ENCODE measurements at regions not wholly inside any gene's neighbourhood (a gene's known extent, or its start where the extent isn't known, plus 50 kb on each side); places are given as distances from the start of the nearest gene placed in this dataset.

- no peaks in the 10 kb centered on the region for H3K9me3 ChIP-seq
- in situ Hi-C loops (cut with MboI; ENCODE audit: low sequenced_read_pairs) = no loop called here
- H3K27me3 ChIP-seq (ENCODE audit: low read depth) = no peaks in the 10 kb centered on the region
- no peaks in the 10 kb centered on the region for H3K36me3 ChIP-seq (replicated peaks)
- no peak overlapping the region for H3K4me3 ChIP-seq
- no peaks in the 10 kb centered on the region for H3K4me1 ChIP-seq
- DNase-seq (ENCODE audit: low spot score in 2 of 2) = no peak
Observed at GRCh38 chr20:24063100-24063499, 74.5 kb upstream of the GGTLC1 start.

- Histone ChIP-seq H3K4me3 (no peak overlapping the region), H3K36me3 (replicated peaks) (no peaks in the 10 kb centered on the region), H3K27me3 (ENCODE audit: low read depth) (no peaks in the 10 kb centered on the region), H3K9me3 (no peaks in the 10 kb centered on the region), H3K4me1 (no peaks in the 10 kb centered on the region)
- in situ Hi-C loops (cut with MboI; ENCODE audit: low sequenced_read_pairs) = no loop called here
- no peak for DNase-seq (ENCODE audit: low spot score in 2 of 2)
Observed at GRCh38 chr20:24060851-24061590, 72.4 kb upstream of the GGTLC1 start.

- no peaks in the 10 kb centered on the region for H3K9me3 ChIP-seq
- H3K27me3 ChIP-seq (ENCODE audit: low read depth) = no peaks in the 10 kb centered on the region
- DNase-seq (ENCODE audit: low spot score in 2 of 2) = no peak
- H3K4me1 ChIP-seq = no peaks in the 10 kb centered on the region
- no peaks in the 10 kb centered on the region for H3K36me3 ChIP-seq (replicated peaks)
- no peak overlapping the region for H3K4me3 ChIP-seq
- in situ Hi-C loops (cut with MboI; ENCODE audit: low sequenced_read_pairs) = no loop called here
Observed at GRCh38 chr20:24059174-24059573, 70.6 kb upstream of the GGTLC1 start.

GRCh38 chr20:24056491-24056890 is 67.9 kb upstream of the GGTLC1 start:
- no peaks in the 10 kb centered on the region for H3K4me1 ChIP-seq
- no peaks in the 10 kb centered on the region for H3K9me3 ChIP-seq
- no peaks in the 10 kb centered on the region for H3K36me3 ChIP-seq (replicated peaks)
- H3K27me3 ChIP-seq (ENCODE audit: low read depth) = no peaks in the 10 kb centered on the region
- no peak overlapping the region for H3K4me3 ChIP-seq
- in situ Hi-C loops (cut with MboI; ENCODE audit: low sequenced_read_pairs) = no loop called here
- DNase-seq (ENCODE audit: low spot score in 2 of 2) = no peak

GRCh38 chr20:24052599-24053275 is 64.2 kb upstream of the GGTLC1 start:
- no peak for DNase-seq (ENCODE audit: low spot score in 2 of 2)
- H3K27me3 ChIP-seq (ENCODE audit: low read depth) = no peaks in the 10 kb centered on the region

GRCh38 chr20:24051160-24051559 is 62.6 kb upstream of the GGTLC1 start:
- H3K4me3 ChIP-seq = no peak overlapping the region
- no peaks in the 10 kb centered on the region for H3K4me1 ChIP-seq
- no peaks in the 10 kb centered on the region for H3K27me3 ChIP-seq (ENCODE audit: low read depth)
- no peak for DNase-seq (ENCODE audit: low spot score in 2 of 2)
- no peaks in the 10 kb centered on the region for H3K9me3 ChIP-seq
- in situ Hi-C loops (cut with MboI; ENCODE audit: low sequenced_read_pairs) = no loop called here
- no peaks in the 10 kb centered on the region for H3K36me3 ChIP-seq (replicated peaks)

More at GRCh38 chr20:24052599-24053275, 64.2 kb upstream of the GGTLC1 start:
- Histone ChIP-seq H3K9me3 (no peaks in the 10 kb centered on the region), H3K36me3 (replicated peaks) (no peaks in the 10 kb centered on the region), H3K4me3 (no peak overlapping the region), H3K4me1 (no peaks in the 10 kb centered on the region)
- in situ Hi-C loops (cut with MboI; ENCODE audit: low sequenced_read_pairs) = no loop called here

- Histone ChIP-seq H3K36me3 (replicated peaks) (no peaks in the 10 kb centered on the region), H3K27me3 (ENCODE audit: low read depth) (no peaks in the 10 kb centered on the region), H3K9me3 (no peaks in the 10 kb centered on the region), H3K4me3 (no peak overlapping the region), H3K4me1 (no peaks in the 10 kb centered on the region)
- in situ Hi-C loops (cut with MboI; ENCODE audit: low sequenced_read_pairs) = no loop called here
- DNase-seq (ENCODE audit: low spot score in 2 of 2) = no peak
Observed at GRCh38 chr20:24050119-24050518, 61.5 kb upstream of the GGTLC1 start.

- Histone ChIP-seq H3K4me1 (no peaks in the 10 kb centered on the region), H3K36me3 (replicated peaks) (no peaks in the 10 kb centered on the region), H3K27me3 (ENCODE audit: low read depth) (no peaks in the 10 kb centered on the region), H3K4me3 (no peak overlapping the region), H3K9me3 (no peaks in the 10 kb centered on the region)
- in situ Hi-C loops (cut with MboI; ENCODE audit: low sequenced_read_pairs) = no loop called here
- no peak for DNase-seq (ENCODE audit: low spot score in 2 of 2)
Observed at GRCh38 chr20:24049081-24049480, 60.5 kb upstream of the GGTLC1 start.

GRCh38 chr20:24048024-24048611 is 59.5 kb upstream of the GGTLC1 start:
- Histone ChIP-seq H3K27me3 (ENCODE audit: low read depth) (no peaks in the 10 kb centered on the region), H3K9me3 (no peaks in the 10 kb centered on the region), H3K4me3 (no peak overlapping the region), H3K36me3 (replicated peaks) (no peaks in the 10 kb centered on the region), H3K4me1 (no peaks in the 10 kb centered on the region)
- no peak for DNase-seq (ENCODE audit: low spot score in 2 of 2)
- in situ Hi-C loops (cut with MboI; ENCODE audit: low sequenced_read_pairs) = no loop called here

- Histone ChIP-seq H3K4me3 (no peak overlapping the region), H3K9me3 (no peaks in the 10 kb centered on the region), H3K36me3 (replicated peaks) (no peaks in the 10 kb centered on the region), H3K4me1 (no peaks in the 10 kb centered on the region), H3K27me3 (ENCODE audit: low read depth) (no peaks in the 10 kb centered on the region)
- in situ Hi-C loops (cut with MboI; ENCODE audit: low sequenced_read_pairs) = no loop called here
- DNase-seq (ENCODE audit: low spot score in 2 of 2) = no peak
Observed at GRCh38 chr20:24046888-24047287, 58.3 kb upstream of the GGTLC1 start.

- no peaks in the 10 kb centered on the region for H3K4me1 ChIP-seq
- H3K9me3 ChIP-seq = no peaks in the 10 kb centered on the region
- H3K36me3 ChIP-seq (replicated peaks) = no peaks in the 10 kb centered on the region
- DNase-seq (ENCODE audit: low spot score in 2 of 2) = no peak
- H3K4me3 ChIP-seq = no peak overlapping the region
- H3K27me3 ChIP-seq (ENCODE audit: low read depth) = no peaks in the 10 kb centered on the region
- in situ Hi-C loops (cut with MboI; ENCODE audit: low sequenced_read_pairs) = no loop called here
Observed at GRCh38 chr20:24045621-24046318, 57.2 kb upstream of the GGTLC1 start.

GRCh38 chr20:24043294-24043693 is 54.7 kb upstream of the GGTLC1 start:
- H3K36me3 ChIP-seq (replicated peaks) = no peaks in the 10 kb centered on the region
- in situ Hi-C loops (cut with MboI; ENCODE audit: low sequenced_read_pairs) = no loop called here
- no peak for DNase-seq (ENCODE audit: low spot score in 2 of 2)
- no peaks in the 10 kb centered on the region for H3K9me3 ChIP-seq
- H3K4me1 ChIP-seq = no peaks in the 10 kb centered on the region
- no peaks in the 10 kb centered on the region for H3K27me3 ChIP-seq (ENCODE audit: low read depth)
- H3K4me3 ChIP-seq = no peak overlapping the region

- Histone ChIP-seq H3K9me3 (no peaks in the 10 kb centered on the region), H3K4me3 (no peak overlapping the region), H3K27me3 (ENCODE audit: low read depth) (no peaks in the 10 kb centered on the region), H3K4me1 (no peaks in the 10 kb centered on the region), H3K36me3 (replicated peaks) (no peaks in the 10 kb centered on the region)
- in situ Hi-C loops (cut with MboI; ENCODE audit: low sequenced_read_pairs) = no loop called here
- no peak for DNase-seq (ENCODE audit: low spot score in 2 of 2)
Observed at GRCh38 chr20:24042646-24043045, 54.1 kb upstream of the GGTLC1 start.
